K562 (cell line): ENCODE measurements at regions not wholly inside any gene's neighbourhood (a gene's known extent, or its start where the extent isn't known, plus 50 kb on each side); places are given as distances from the start of the nearest gene placed in this dataset.

Source experiments
- EP300 ChIP-seq: IDR thresholded peaks from 2 replicates; pipeline ENCODE4 v1.6.1; 2012; ENCODE audit warnings: low read length, improper control_type of control experiment
- NR2C2 ChIP-seq, 2 experiments: fragments of 200-800 bp in 1 of 2; sonication (Bioruptor generic) in 1 of 2; sonication (generic) in 1 of 2; formaldehyde crosslinking in 1 of 2; IDR thresholded peaks; 2 replicates each; pipeline versions ENCODE4 v1.6.1 to v1.8.0; 2016 to 2022; ENCODE audit warnings: mild to moderate bottlenecking in 1 of 2, missing compliant biosample characterization in 1 of 2, missing genetic modification characterization in 1 of 2, missing genetic modification reagents in 1 of 2
- POLR2A ChIP-seq: fragments of 450-650 bp; conservative IDR thresholded peaks from 2 replicates; pipeline ENCODE4 v1.6.1; 2016
- REST ChIP-seq, 2 experiments: fragments of 450-650 bp; formaldehyde crosslinking in 1 of 2; IDR thresholded peaks; 2 replicates each; pipeline versions ENCODE4 v1.4.0 to v1.6.1; 2014 to 2020; ENCODE audit warnings: mild to moderate bottlenecking in 2 of 2, borderline replicate concordance in 1 of 2, low read depth in 1 of 2
- ZNF175 ChIP-seq: fragments of 200-800 bp; sonication (Bioruptor generic); IDR thresholded peaks from 2 replicates; pipeline ENCODE4 v1.6.1; 2016; ENCODE audit warnings: low read depth, mild to moderate bottlenecking, missing genetic modification characterization, missing compliant biosample characterization

- TF ChIP-seq POLR2A (no peak), EP300 (no peak), ZNF175 (CRISPR knock-in tag) (no peak), NR2C2 (CRISPR knock-in tag; IDR thresholded peaks at IDR 0.05) (no peak), NR2C2 (tag; IDR thresholded peaks at IDR 0.05) (no peak), REST (IDR thresholded peaks at IDR 0.05; ENCODE audit: borderline replicate concordance) (no peak), REST (CRISPR knock-in tag; IDR thresholded peaks at IDR 0.05; ENCODE audit: low read depth) (no peak)
Measured at GRCh38 chr6:23305325-23305943, 736.1 kb downstream of the HDGFL1 start.
